ENCODE measurements at regions not wholly inside any gene's neighbourhood (a gene's known extent, or its start where the extent isn't known, plus 50 kb on each side); places are given as distances from the start of the nearest gene placed in this dataset.
"Not testable (repeated sequence)": the region's sequence is repeated elsewhere in the genome, so short reads cannot be mapped to it uniquely, and the experiment has no call there.

- DNase-seq (ENCODE audit: low spot score), result no peak
- FAIRE-seq, result no peak
These were observed 121.7 kb downstream of the DUSP6 start for GRCh38 chr12:89230376-89231315.

- FAIRE-seq (no peak), DNase-seq (ENCODE audit: low spot score) (no peak)
These were observed 123.8 kb downstream of the DUSP6 start for GRCh38 chr12:89228491-89228890.

- FAIRE-seq (no peak), DNase-seq (ENCODE audit: low spot score) (no peak)
These were observed 124.5 kb downstream of the DUSP6 start for GRCh38 chr12:89227774-89228173.

GRCh38 chr12:89225808-89226411 lies 126.4 kb downstream of the DUSP6 start:
- FAIRE-seq (no peak), DNase-seq (ENCODE audit: low spot score) (peak; percentile 30)

- FAIRE-seq (no peak), DNase-seq (ENCODE audit: low spot score) (peak; percentile 62)
These were observed 126.9 kb downstream of the DUSP6 start for GRCh38 chr12:89225401-89225800.

- DNase-seq (ENCODE audit: low spot score); FAIRE-seq: not testable (repeated sequence)
These were observed 129.7 kb downstream of the DUSP6 start for GRCh38 chr12:89222580-89222979.

- no peak for DNase-seq (ENCODE audit: low spot score)
- FAIRE-seq, result no peak
These were observed 134.8 kb downstream of the DUSP6 start for GRCh38 chr12:89217472-89217871.

- FAIRE-seq, result no peak
- no peak for DNase-seq (ENCODE audit: low spot score)
These were observed 135.9 kb downstream of the DUSP6 start for GRCh38 chr12:89216211-89216952.

GRCh38 chr12:89215196-89215595 lies 137.1 kb downstream of the DUSP6 start:
- FAIRE-seq, result no peak
- no peak for DNase-seq (ENCODE audit: low spot score)

GRCh38 chr12:89213747-89214146 lies 138.6 kb downstream of the DUSP6 start:
- no peak for FAIRE-seq
- no peak for DNase-seq (ENCODE audit: low spot score)

- DNase-seq (ENCODE audit: low spot score) (no peak), FAIRE-seq (no peak)
These were observed 139.2 kb downstream of the DUSP6 start for GRCh38 chr12:89213139-89213538.

GRCh38 chr12:89212339-89212771 lies 139.9 kb downstream of the DUSP6 start:
- no peak for FAIRE-seq

GRCh38 chr12:89211456-89211855 lies 140.8 kb downstream of the DUSP6 start:
- DNase-seq (ENCODE audit: low spot score) (no peak), FAIRE-seq (no peak)

More at GRCh38 chr12:89212339-89212771, 139.9 kb downstream of the DUSP6 start:
- no peak for DNase-seq (ENCODE audit: low spot score)

- DNase-seq (ENCODE audit: low spot score) (no peak), FAIRE-seq (no peak)
These were observed 142.0 kb downstream of the DUSP6 start for GRCh38 chr12:89210277-89210676.

GRCh38 chr12:89208661-89209096 lies 143.6 kb downstream of the DUSP6 start:
- FAIRE-seq, result no peak
- no peak for DNase-seq (ENCODE audit: low spot score)

- FAIRE-seq, result no peak
These were observed 145.9 kb downstream of the DUSP6 start for GRCh38 chr12:89206390-89206789.

GRCh38 chr12:89205517-89205916 lies 146.8 kb downstream of the DUSP6 start:
- no peak for FAIRE-seq
- DNase-seq (ENCODE audit: low spot score), result no peak

More at GRCh38 chr12:89206390-89206789, 145.9 kb downstream of the DUSP6 start:
- no peak for DNase-seq (ENCODE audit: low spot score)

- DNase-seq (ENCODE audit: low spot score) (no peak), FAIRE-seq (no peak)
These were observed 149.2 kb downstream of the DUSP6 start for GRCh38 chr12:89203144-89203543.

- DNase-seq (ENCODE audit: low spot score) (no peak), FAIRE-seq (no peak)
These were observed 152.1 kb downstream of the DUSP6 start for GRCh38 chr12:89200217-89200616.

- DNase-seq (ENCODE audit: low spot score), result no peak
- no peak for FAIRE-seq
These were observed 156.8 kb downstream of the DUSP6 start for GRCh38 chr12:89195470-89195869.

GRCh38 chr12:89194683-89195082 lies 157.6 kb downstream of the DUSP6 start:
- no peak for FAIRE-seq

GRCh38 chr12:89192429-89192828 lies 159.9 kb downstream of the DUSP6 start:
- no peak for DNase-seq (ENCODE audit: low spot score)
- FAIRE-seq, result no peak

More at GRCh38 chr12:89194683-89195082, 157.6 kb downstream of the DUSP6 start:
- no peak for DNase-seq (ENCODE audit: low spot score)

All from urothelium cell line (cell line).